Smooth muscle cell (in vitro differentiated cells): ENCODE measurements at regions not wholly inside any gene's neighbourhood (a gene's known extent, or its start where the extent isn't known, plus 50 kb on each side); places are given as distances from the start of the nearest gene placed in this dataset.

ENCODE experiments used
- DNase-seq: peaks from one replicate; lab custom pipeline; 2025; ENCODE audit not compliant: unreplicated experiment; lab: John Stamatoyannopoulos, UW
- H2AFZ ChIP-seq: fragments of 200-600 bp; sonication (generic); 2 replicates; pipeline ENCODE4 v1.6.0; 2016; ENCODE audit warnings: antibody characterized with exemption, low read depth, mild to moderate bottlenecking
- H3F3A ChIP-seq: fragments of 200-600 bp; sonication (generic); 2 replicates; pipeline ENCODE4 v1.6.0; 2017; ENCODE audit warnings: antibody characterized with exemption, low read depth
- H3K27ac ChIP-seq: fragments of 200-600 bp; sonication (generic); 2 replicates; pipeline ENCODE4 v1.5.1; 2016; ENCODE audit warnings: low read depth, mild to moderate bottlenecking
- H3K27me3 ChIP-seq: fragments of 200-600 bp; sonication (generic); 2 replicates; pipeline ENCODE4 v1.6.1; 2016; ENCODE audit warnings: low read depth, mild to moderate bottlenecking
- H3K36me3 ChIP-seq: fragments of 200-600 bp; sonication (generic); 2 replicates; pipeline ENCODE4 v1.5.1; 2016; ENCODE audit warnings: low read depth
- H3K4me1 ChIP-seq: fragments of 200-600 bp; sonication (generic); 2 replicates; pipeline ENCODE4 v1.5.1; 2016; ENCODE audit warnings: low read depth
- H3K4me2 ChIP-seq: fragments of 200-600 bp; sonication (generic); 2 replicates; pipeline ENCODE4 v1.6.0; 2016; ENCODE audit warnings: mild to moderate bottlenecking
- H3K4me3 ChIP-seq: fragments of 200-600 bp; sonication (generic); 2 replicates; pipeline ENCODE4 v1.5.1; 2016; ENCODE audit warnings: mild to moderate bottlenecking
- H3K79me2 ChIP-seq: fragments of 200-600 bp; sonication (generic); 2 replicates; pipeline ENCODE4 v1.6.0; 2016; ENCODE audit warnings: low read depth, mild to moderate bottlenecking
- H3K9ac ChIP-seq: fragments of 200-600 bp; sonication (generic); 2 replicates; pipeline ENCODE4 v1.6.0; 2016; ENCODE audit warnings: low read depth
- H3K9me3 ChIP-seq: fragments of 200-600 bp; sonication (generic); replicated peaks from 2 replicates; pipeline ENCODE4 v1.5.1; 2016; ENCODE audit warnings: low read depth
- H4K20me1 ChIP-seq: fragments of 200-600 bp; sonication (generic); 2 replicates; pipeline ENCODE4 v1.6.0; 2016; ENCODE audit warnings: low read depth
- CTCF ChIP-seq: fragments of 200-600 bp; sonication (generic); IDR thresholded peaks from 2 replicates; pipeline ENCODE4 v1.5.1; 2017; ENCODE audit warnings: borderline replicate concordance, mild to moderate bottlenecking, antibody characterized with exemption; ENCODE audit not compliant: insufficient read depth, poor library complexity, severe bottlenecking
- WGBS: methylation state at CpG from one replicate; pipeline ENCODE4 v1.1.7; 2016; ENCODE audit warnings: low lambda C conversion rate; 5-methylcytosine and 5-hydroxymethylcytosine counted together

DNA sequence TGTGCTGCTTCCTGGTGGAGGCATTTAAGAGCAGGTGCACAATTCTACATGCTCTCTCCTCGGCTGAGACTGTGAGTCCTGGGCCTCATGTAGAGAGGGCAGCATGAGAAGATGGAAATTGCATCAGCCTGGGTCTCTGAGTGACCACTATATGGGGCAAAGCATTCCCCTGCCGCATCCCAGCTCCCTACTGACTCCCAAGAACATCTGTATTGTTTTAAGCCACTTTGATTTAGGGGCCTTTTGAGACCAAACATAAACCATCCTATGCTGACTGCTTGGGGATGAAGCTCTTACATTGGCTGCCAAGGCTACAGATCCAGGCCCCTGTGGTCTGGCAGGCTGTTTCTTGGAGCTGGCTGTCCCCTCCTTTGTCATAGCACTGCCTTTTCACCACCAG is 101.3 kb upstream of the TBX20 start:
- Histone ChIP-seq H3K4me2 (no peak overlapping the region), H3K9ac (no peak overlapping the region), H3K36me3 (no peaks in the 10 kb centered on the region), H3F3A (peaks cover 7% of the 10 kb centered on the region), H3K27me3 (no peaks in the 10 kb centered on the region), H3K79me2 (no peaks in the 10 kb centered on the region), H3K27ac (no peak overlapping the region), H2AFZ (no peak overlapping the region), H4K20me1 (no peaks in the 10 kb centered on the region), H3K4me3 (no peak overlapping the region), H3K9me3 (no peaks in the 10 kb centered on the region), H3K4me1 (peaks cover 4% of the 10 kb centered on the region)
- DNase-seq: no peak
- 69% methylated on average over 2 of the region's 2 CpGs for WGBS
- TF ChIP-seq CTCF: no peak

GRCh38 chr7:35353481-35353880 is 99.6 kb upstream of the TBX20 start:
- no peaks in the 10 kb centered on the region for H3K9me3 ChIP-seq
- WGBS: 19% methylated on average over 6 of the region's 6 CpGs
- H3K36me3 ChIP-seq: no peaks in the 10 kb centered on the region
- no peak for DNase-seq
- no peaks in the 10 kb centered on the region for H4K20me1 ChIP-seq
- no peak overlapping the region for H3K4me2 ChIP-seq
- H3F3A ChIP-seq: peaks cover 8% of the 10 kb centered on the region
- H3K79me2 ChIP-seq: no peaks in the 10 kb centered on the region
- no peak overlapping the region for H3K4me3 ChIP-seq
- peaks cover 4% of the 10 kb centered on the region for H3K4me1 ChIP-seq
- no peak overlapping the region for H3K9ac ChIP-seq
- no peak overlapping the region for H3K27ac ChIP-seq
- no peak for TF ChIP-seq CTCF
- no peak overlapping the region for H2AFZ ChIP-seq
- no peaks in the 10 kb centered on the region for H3K27me3 ChIP-seq

GRCh38 chr7:35351466-35351865 is 97.6 kb upstream of the TBX20 start:
- Histone ChIP-seq H3K4me1 (peaks cover 4% of the 10 kb centered on the region), H3K9me3 (no peaks in the 10 kb centered on the region), H3K36me3 (no peaks in the 10 kb centered on the region), H3K27me3 (no peaks in the 10 kb centered on the region), H3K4me2 (no peak overlapping the region), H4K20me1 (no peaks in the 10 kb centered on the region), H3K4me3 (no peak overlapping the region), H3F3A (peaks cover 18% of the 10 kb centered on the region), H3K9ac (no peak overlapping the region), H3K27ac (no peak overlapping the region), H3K79me2 (no peaks in the 10 kb centered on the region), H2AFZ (no peak overlapping the region)
- DNase-seq: no peak
- TF ChIP-seq CTCF: no peak
- WGBS: 95% methylated on average over 4 of the region's 4 CpGs

GRCh38 chr7:35348611-35349400 is 94.9 kb upstream of the TBX20 start:
- Histone ChIP-seq H3K27me3 (no peaks in the 10 kb centered on the region), H3K9me3 (no peaks in the 10 kb centered on the region), H3K4me2 (peak overlapping the region; percentile 68), H3F3A (peaks cover 14% of the 10 kb centered on the region), H3K4me1 (peaks cover 3% of the 10 kb centered on the region), H4K20me1 (no peaks in the 10 kb centered on the region), H2AFZ (peak overlapping the region; percentile 84), H3K27ac (peak overlapping the region; percentile 24), H3K4me3 (no peak overlapping the region), H3K36me3 (no peaks in the 10 kb centered on the region), H3K9ac (no peak overlapping the region), H3K79me2 (no peaks in the 10 kb centered on the region)
- WGBS: 25% methylated on average over 10 of the region's 10 CpGs
- no peak for TF ChIP-seq CTCF
- DNase-seq: no peak
